ENCODE measurements at regions not wholly inside any gene's neighbourhood (a gene's known extent, or its start where the extent isn't known, plus 50 kb on each side); places are given as distances from the start of the nearest gene placed in this dataset.
A peak's percentile ranks its signal among the peaks of the same experiment; 100 is the strongest.

GRCh38 chr9:91098203-91098850 lies 263.4 kb downstream of the AUH start:
- POLR2A ChIA-PET, result interaction anchor here (0.6 kb wide), 1 partner anchor 33 kb away, joined by 3 read pairs; no protein-coding TSS in a partner anchor
- CTCF ChIA-PET, result interaction anchor here (0.8 to 1.3 kb wide), 2 partner anchors 9 to 323 kb away, joined by 3 read pairs; no protein-coding TSS in a partner anchor
- H3K9me3 ChIP-seq (ENCODE audit: control insufficient read depth, insufficient read depth, low read length), result peaks cover 13% of the 10 kb centered on the region
- H3K27me3 ChIP-seq (ENCODE audit: control insufficient read depth, insufficient read depth, low read length), result no peaks in the 10 kb centered on the region
- H3K4me3 ChIP-seq (ENCODE audit: low read depth, low read length), result no peak overlapping the region
- H3K27ac ChIP-seq (ENCODE audit: low read depth, low read length), result no peak overlapping the region
- TF ChIP-seq, protein P1, sequence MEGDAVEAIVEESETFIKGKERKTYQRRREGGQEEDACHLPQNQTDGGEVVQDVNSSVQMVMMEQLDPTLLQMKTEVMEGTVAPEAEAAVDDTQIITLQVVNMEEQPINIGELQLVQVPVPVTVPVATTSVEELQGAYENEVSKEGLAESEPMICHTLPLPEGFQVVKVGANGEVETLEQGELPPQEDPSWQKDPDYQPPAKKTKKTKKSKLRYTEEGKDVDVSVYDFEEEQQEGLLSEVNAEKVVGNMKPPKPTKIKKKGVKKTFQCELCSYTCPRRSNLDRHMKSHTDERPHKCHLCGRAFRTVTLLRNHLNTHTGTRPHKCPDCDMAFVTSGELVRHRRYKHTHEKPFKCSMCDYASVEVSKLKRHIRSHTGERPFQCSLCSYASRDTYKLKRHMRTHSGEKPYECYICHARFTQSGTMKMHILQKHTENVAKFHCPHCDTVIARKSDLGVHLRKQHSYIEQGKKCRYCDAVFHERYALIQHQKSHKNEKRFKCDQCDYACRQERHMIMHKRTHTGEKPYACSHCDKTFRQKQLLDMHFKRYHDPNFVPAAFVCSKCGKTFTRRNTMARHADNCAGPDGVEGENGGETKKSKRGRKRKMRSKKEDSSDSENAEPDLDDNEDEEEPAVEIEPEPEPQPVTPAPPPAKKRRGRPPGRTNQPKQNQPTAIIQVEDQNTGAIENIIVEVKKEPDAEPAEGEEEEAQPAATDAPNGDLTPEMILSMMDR (IDR thresholded peaks at IDR 0.05; ENCODE audit: low read depth, low read length), result no peak
- no peak for DNase-seq (ENCODE audit: low read depth, low spot score)

GRCh38 chr9:91099436-91099835 lies 262.3 kb downstream of the AUH start:
- CTCF ChIA-PET, result interaction anchor here (0.8 to 1.3 kb wide), 2 partner anchors 10 to 322 kb away, joined by 3 read pairs; no protein-coding TSS in a partner anchor

GRCh38 chr9:91100878-91101450 lies 260.8 kb downstream of the AUH start:
- no peak overlapping the region for H3K4me3 ChIP-seq (ENCODE audit: low read depth, low read length)
- no peaks in the 10 kb centered on the region for H3K27me3 ChIP-seq (ENCODE audit: control insufficient read depth, insufficient read depth, low read length)
- no peak for DNase-seq (ENCODE audit: low read depth, low spot score)
- TF ChIP-seq, protein P1 (IDR thresholded peaks at IDR 0.05; ENCODE audit: low read depth, low read length), result no peak
- no peaks in the 10 kb centered on the region; the same call in 1 of the 2 replicates for H3K9me3 ChIP-seq (ENCODE audit: control insufficient read depth, insufficient read depth, low read length)
- peak overlapping the region; percentile 82 for H3K27ac ChIP-seq (ENCODE audit: low read depth, low read length)
- POLR2A ChIA-PET, result interaction anchor here (0.7 to 0.9 kb wide), 2 partner anchors 97 to 173 kb away, joined by 3 read pairs; no protein-coding TSS in a partner anchor
- CTCF ChIA-PET, result no interaction called here

More at GRCh38 chr9:91099436-91099835, 262.3 kb downstream of the AUH start:
- Histone ChIP-seq H3K27ac (ENCODE audit: low read depth, low read length) (no peak overlapping the region), H3K9me3 (ENCODE audit: control insufficient read depth, insufficient read depth, low read length) (peaks cover 10% of the 10 kb centered on the region; the same call in 1 of the 2 replicates), H3K27me3 (ENCODE audit: control insufficient read depth, insufficient read depth, low read length) (no peaks in the 10 kb centered on the region), H3K4me3 (ENCODE audit: low read depth, low read length) (no peak overlapping the region)
- DNase-seq (ENCODE audit: low read depth, low spot score), result no peak
- POLR2A ChIA-PET, result interaction anchor here (0.6 to 1.2 kb wide), 7 partner anchors 10 to 320 kb away, joined by 3 to 7 read pairs (median 5); no protein-coding TSS in a partner anchor
- TF ChIP-seq, protein P1 (IDR thresholded peaks at IDR 0.05; ENCODE audit: low read depth, low read length), result no peak

- Histone ChIP-seq H3K27ac (ENCODE audit: low read depth, low read length) (peak overlapping the region; percentile 82), H3K4me3 (ENCODE audit: low read depth, low read length) (no peak overlapping the region), H3K27me3 (ENCODE audit: control insufficient read depth, insufficient read depth, low read length) (no peaks in the 10 kb centered on the region), H3K9me3 (ENCODE audit: control insufficient read depth, insufficient read depth, low read length) (no peaks in the 10 kb centered on the region)
- CTCF ChIA-PET, result no interaction called here
- TF ChIP-seq, protein P1 (IDR thresholded peaks at IDR 0.05; ENCODE audit: low read depth, low read length), result no peak
- POLR2A ChIA-PET, result interaction anchor here (0.7 kb wide), 1 partner anchor 174 kb away, joined by 3 read pairs; no protein-coding TSS in a partner anchor
- DNase-seq (ENCODE audit: low read depth, low spot score), result no peak
These were observed 260.0 kb downstream of the AUH start for GRCh38 chr9:91101611-91102168.

DNA sequence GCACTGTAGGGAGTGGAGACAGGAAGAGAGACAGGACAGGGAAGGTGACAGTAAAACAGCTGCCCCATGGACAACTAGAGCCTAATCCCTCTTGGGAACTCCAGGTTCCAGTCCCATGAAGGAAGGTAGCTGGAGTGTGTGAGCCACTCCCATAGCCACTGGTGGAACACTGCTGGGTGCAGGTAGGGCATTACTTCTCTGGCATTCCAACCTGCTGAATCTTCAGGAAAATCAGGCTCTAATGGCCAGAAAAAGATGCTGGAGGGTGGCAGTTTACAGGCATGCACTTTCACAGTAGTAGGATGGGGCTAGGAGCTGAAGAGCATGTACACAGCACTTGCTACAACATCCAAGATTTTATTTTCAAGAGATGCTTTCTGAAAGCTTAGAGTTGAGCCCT lies 259.4 kb downstream of the AUH start:
- DNase-seq (ENCODE audit: low read depth, low spot score), result no peak
- CTCF ChIA-PET, result no interaction called here
- no peaks in the 10 kb centered on the region for H3K27me3 ChIP-seq (ENCODE audit: control insufficient read depth, insufficient read depth, low read length)
- TF ChIP-seq, protein P1 (IDR thresholded peaks at IDR 0.05; ENCODE audit: low read depth, low read length), result no peak
- no peak overlapping the region for H3K4me3 ChIP-seq (ENCODE audit: low read depth, low read length)
- POLR2A ChIA-PET, result no interaction called here
- H3K27ac ChIP-seq (ENCODE audit: low read depth, low read length), result peak overlapping the region; percentile 0
- no peaks in the 10 kb centered on the region for H3K9me3 ChIP-seq (ENCODE audit: control insufficient read depth, insufficient read depth, low read length)

All from AG04450 (cell line).